HK-2 (cell line): ENCODE measurements at regions not wholly inside any gene's neighbourhood (a gene's known extent, or its start where the extent isn't known, plus 50 kb on each side); places are given as distances from the start of the nearest gene placed in this dataset.
A peak's percentile ranks its signal among the peaks of the same experiment; 100 is the strongest.

Source experiments
- DNase-seq: peaks from one replicate; pipeline ENCODE4 v3.0.0-alpha.2; 2018; ENCODE audit not compliant: unreplicated experiment

- peak; percentile 28 for DNase-seq
Measured at GRCh38 chr12:105705765-105706164, 375.3 kb downstream of the C12orf75 start.

DNA sequence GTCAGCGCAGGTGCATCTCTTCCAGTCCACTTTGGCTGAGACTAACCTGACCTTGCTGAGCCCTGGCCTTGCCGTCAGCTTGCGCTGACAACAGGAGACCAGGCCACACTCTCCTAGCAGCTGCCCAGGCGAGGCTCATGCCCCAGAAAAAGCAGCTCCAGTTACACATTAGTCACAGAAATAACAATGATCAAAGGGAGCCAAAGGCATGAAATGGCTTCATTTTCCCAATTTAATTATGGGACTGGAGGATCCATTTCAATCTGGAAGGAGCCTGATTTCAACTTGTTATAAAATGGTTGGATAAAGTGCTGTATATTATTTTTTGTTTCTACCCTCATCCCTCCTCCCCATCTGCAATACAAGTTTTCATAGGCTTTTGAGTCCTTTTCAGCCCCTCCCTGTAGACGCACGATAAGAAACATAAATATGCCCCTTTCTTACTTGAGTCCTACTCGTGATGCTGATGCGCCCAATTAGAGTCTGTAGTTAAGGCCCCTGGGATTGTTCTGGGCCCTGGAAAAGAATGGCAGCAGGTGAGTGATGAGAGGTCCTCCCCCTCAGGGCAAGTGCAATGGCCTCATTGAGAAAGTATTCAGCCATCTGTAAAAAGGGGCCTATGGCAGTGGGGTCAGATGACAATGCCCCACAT lies 376.0 kb downstream of the C12orf75 start:
- DNase-seq = peak; percentile 7

GRCh38 chr12:105706973-105707334 lies 376.5 kb downstream of the C12orf75 start:
- DNase-seq = no peak

DNA sequence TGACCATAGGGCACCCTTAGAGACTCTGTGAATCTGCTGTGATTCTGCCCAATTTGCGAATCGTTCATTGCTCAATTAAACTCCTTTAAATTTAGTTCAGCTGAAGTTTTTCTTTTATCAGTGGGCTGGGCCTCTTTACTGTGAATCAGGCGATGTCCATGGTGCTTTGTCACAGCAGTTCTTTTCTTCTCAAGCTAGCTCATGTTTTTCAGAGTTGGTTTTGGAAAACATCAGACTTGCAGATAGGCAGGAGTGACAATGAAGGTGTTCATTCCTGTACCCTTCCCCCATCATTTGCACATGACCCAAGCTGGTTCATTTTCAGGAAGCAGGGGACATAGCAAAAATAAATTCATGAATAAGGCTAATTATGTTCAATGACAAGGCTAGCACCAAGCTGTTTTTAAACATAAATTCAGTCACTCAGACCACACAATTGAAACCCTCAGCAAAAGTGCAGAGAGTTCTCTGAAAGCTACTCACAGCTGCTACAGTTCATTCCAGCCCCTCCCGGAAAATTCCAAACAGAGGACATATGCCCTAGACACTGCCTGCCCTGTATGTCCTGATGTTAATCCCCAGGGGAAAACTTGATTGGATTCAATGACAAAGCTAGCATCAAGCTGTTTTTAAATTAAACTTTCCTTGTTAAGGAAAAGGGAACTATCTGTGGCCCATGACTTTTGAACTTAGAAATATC lies 383.3 kb downstream of the C12orf75 start:
- DNase-seq = no peak

GRCh38 chr12:105716621-105717020 lies 386.1 kb downstream of the C12orf75 start:
- DNase-seq = no peak

DNA sequence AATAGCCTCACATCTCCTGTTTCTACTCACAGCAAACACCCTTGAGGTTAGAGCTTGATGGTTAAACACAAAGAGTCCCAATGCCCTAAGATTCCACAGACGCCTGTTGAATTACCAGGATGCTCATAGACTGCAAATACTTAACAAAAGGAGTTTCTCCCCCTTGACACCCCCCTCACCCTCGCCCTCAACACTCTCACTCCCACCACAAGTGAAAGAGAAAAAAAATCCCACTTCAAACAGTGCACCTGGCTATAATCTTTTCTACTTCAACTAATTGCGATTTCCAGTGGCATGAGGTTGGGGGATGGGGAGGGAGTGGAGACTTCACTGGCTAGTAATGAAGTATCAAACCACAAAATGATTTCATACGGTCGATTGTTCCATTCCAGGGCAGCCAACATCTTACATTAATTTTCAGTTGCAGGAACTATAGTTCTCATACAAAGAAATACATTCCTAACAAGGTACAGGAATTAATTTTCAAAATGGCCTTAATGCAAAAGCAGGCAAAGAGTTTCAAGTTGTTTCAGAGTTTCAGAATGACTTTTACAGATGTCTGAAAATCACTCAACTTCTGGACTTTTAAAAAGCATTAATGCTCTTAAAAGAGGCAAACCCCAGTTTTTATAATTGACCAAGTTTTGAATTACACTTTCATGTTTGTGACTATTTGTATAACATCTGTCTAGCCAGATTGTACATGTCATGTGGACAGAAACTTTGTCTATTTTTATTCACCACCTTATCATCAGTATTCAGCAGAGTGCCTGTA lies 390.7 kb downstream of the C12orf75 start:
- no peak for DNase-seq

DNA sequence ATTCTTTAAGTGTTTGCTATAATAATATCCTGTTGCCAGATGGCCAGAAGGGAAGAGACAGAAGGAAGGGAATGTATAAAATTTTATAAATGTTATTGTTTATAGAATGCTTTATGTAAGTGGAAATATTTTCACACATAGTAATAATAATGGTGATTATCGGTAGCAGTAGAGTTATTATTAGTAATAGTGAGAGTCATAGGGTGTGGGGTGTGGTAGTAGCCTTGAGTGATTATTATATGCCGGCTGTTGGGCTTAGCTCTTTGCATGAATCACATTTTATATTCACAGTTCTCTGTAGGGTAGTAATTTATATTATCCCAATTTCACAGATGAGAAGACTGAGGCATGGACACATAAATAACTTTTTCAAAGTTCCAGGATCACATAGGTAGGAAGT lies 391.4 kb downstream of the C12orf75 start:
- no peak for DNase-seq

DNA sequence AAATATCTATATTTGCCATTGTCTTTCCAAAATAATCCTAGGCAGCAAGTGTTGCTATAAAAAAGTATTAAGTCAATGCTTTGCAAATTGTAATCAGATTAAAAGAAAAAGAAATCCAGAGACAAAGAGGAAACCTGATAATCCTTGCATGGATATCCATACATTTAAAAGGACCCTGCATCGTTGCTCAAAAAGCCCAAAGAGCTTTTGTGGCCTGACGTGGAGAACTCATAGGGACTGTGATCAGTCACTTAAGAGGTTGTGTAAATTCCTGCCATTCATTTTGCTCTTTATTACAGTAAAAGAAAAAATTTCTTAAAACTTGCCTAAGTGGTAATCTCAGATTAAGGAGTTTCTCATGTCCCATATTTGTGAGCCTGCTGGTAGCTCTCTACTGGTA lies 392.6 kb downstream of the C12orf75 start:
- no peak for DNase-seq

- no peak for DNase-seq
Measured at GRCh38 chr12:105723494-105723893, 393.0 kb downstream of the C12orf75 start.

- no peak for DNase-seq
Measured at GRCh38 chr12:105724641-105725040, 394.1 kb downstream of the C12orf75 start.

DNA sequence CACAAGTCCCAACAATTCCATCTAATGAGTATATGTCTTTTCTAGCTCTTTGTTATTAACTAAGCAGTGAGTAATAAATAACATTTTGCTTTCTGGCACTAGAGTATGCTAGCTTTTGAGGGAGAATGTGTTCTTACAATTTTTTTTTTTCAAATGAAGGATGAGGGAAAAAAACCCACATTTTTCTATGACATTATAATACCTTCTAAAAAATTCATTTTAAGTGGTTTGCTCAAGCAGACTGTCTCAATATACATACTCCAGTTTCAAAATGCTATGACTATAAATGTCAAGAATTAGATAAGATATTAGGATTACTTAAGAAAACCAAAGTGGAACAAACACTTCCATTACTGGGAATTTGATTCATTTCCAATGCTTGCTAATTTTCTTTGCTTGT lies 394.6 kb downstream of the C12orf75 start:
- DNase-seq = no peak

- DNase-seq = no peak
Measured at GRCh38 chr12:105729181-105729771, 398.8 kb downstream of the C12orf75 start.

- DNase-seq = no peak
Measured at GRCh38 chr12:105729926-105730325, 399.4 kb downstream of the C12orf75 start.

DNA sequence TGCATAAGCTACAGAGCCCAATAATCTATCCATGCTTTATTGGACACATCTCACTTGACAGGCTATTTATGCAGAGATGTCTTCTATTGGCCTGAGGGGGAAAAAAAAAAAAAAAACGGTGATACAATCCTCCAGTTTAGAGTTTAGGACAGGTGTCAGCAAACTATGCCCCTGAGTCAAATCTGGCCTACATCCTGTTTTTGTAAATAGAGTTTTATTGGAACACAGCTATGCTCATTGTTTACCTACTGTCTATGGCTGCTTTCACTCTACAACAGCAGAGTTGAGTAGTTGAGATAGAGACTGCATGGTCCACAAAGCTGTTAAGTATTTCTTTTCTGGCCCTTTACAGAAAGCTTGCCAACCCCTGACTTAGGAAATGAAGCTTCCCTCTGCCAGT lies 403.1 kb downstream of the C12orf75 start:
- no peak for DNase-seq

DNA sequence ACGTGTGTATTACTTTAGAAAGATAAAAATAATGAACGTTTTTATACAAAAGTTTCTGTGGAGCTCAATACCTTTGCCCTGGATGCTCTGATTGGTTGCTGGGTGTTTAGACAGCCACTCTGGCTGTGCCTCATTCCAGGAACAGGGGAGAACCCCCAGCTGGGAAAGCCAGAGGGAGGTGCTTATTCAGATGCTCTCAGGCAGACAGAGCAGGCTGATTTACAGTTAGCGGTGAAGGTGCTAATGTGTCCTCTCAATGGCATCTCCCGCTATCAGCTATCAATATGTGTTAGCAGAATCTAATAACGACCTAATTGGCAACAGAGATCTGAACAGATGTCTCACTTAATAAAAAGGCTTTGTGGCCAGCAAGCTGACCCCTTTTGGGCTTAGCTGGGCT lies 402.3 kb downstream of the NUAK1 start:
- no peak for DNase-seq

GRCh38 chr12:105738051-105738450 lies 400.7 kb downstream of the NUAK1 start:
- DNase-seq = no peak

- DNase-seq = no peak
Measured at GRCh38 chr12:105740369-105740768, 398.4 kb downstream of the NUAK1 start.

DNA sequence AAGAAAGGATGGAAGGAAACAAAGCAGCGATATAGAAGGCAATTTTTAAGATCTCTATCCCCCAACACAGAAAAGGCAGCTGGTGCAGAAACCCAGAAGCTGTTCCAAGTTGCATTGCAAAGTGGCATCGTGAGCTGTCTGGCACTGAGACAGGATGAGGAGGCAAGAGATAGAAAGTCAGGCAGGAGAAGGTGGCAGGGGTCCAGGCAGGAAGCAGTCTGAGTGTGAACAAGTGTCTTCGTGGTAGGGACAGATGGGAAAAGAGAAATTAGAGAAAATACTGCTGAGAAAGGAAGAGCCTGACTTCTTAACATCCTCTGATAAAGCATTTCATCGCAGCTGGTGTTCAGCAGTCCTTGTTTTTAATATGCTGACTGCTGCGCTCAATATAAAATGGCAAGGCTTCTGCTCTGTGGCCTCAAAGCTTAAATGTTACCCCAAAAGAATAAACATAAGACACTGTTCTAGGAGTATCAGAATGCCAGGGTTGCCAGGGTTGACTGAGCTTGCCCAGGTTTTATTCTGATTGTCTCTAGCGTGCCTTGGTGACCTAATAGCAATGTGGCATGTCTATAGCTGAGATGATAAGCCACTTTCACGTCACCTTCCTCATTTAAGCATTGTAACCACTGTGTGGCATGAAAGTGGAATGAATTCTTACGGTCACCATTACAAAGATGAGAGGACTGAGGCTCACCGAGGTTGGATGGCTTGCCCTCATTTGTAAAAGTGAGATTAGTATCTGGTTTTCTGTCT lies 397.6 kb downstream of the NUAK1 start:
- DNase-seq = no peak

- DNase-seq = no peak
Measured at GRCh38 chr12:105741786-105742566, 396.8 kb downstream of the NUAK1 start.

- DNase-seq = no peak
Measured at GRCh38 chr12:105742567-105742874, 396.2 kb downstream of the NUAK1 start.

DNA sequence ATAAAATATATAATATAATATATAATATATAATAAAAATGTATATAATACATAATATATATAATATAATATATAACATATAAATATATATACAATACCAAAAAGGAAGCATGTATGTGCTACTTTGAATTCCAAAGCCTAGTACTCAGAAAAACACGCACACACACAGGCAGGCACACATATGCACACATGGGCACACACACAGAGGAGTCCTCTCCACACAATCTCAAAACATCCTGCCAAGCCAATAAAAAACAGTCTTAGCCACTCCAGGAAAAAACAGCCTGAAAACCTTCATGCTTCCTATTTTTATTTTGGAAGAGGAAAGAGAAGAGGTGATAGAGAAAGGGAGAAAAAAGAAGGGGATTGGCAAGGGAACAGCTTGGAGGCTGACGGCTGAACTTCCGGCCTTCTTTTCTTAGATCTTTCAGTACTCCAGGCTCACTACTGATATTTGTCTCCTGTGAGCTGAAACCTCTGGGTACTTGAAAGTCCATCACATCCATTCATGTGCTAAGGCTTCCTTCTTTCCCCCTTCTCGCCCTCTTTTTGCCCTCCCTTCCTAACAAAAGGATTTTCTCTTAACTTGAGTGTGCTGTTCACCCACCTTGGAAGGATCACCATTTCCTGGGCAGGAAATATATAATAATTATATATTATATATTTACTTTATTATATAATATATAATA lies 394.2 kb downstream of the NUAK1 start:
- no peak for DNase-seq
